HCT116 (cell line): ENCODE measurements at regions not wholly inside any gene's neighbourhood (a gene's known extent, or its start where the extent isn't known, plus 50 kb on each side); places are given as distances from the start of the nearest gene placed in this dataset.

Source experiments
- ATAC-seq: fragments of 200-7000 bp; cut with Tn5 transposase; 2 replicates; pipeline ENCODE4 v1.9.1; 2020; ENCODE audit warnings: mild to moderate bottlenecking, moderate library complexity
- BruUV-seq: library from RNA; stranded (reverse); fragments of 400-500 nt; replicated peaks from 2 replicates; lab custom pipeline; 2021; lab: Mats Ljungman, UMichigan
- CTCF ChIA-PET: fragments of 300-600 bp; sonication (Branson Sonifier 250); formaldehyde crosslinking; loops from one replicate; lab custom pipeline; 2021; ENCODE audit warnings: antibody characterized with exemption; lab: Charles Lee
- POLR2A ChIA-PET: fragments of 300-600, 350-600 bp; sonication (Branson Sonifier 250); formaldehyde crosslinking; loops from one replicate; lab custom pipeline; 2021; ENCODE audit warnings: antibody characterized with exemption; lab: Charles Lee
- RAD21 ChIA-PET, 2 experiments: fragments of 300-600 bp; sonication (Branson Sonifier 250); formaldehyde crosslinking; loops; one replicate each; lab custom pipeline; 2023; ENCODE audit warnings: low total read pairs in 2 of 2; ENCODE audit not compliant: uncharacterized antibody in 2 of 2, unreplicated experiment in 2 of 2, low non-redundant PET in 1 of 2; lab: Charles Lee
- DNase-seq: peaks from one replicate; pipeline ENCODE4 v3.0.0-alpha.2; 2010; ENCODE audit warnings: low read depth, low spot score
- H2AFZ ChIP-seq: fragments of 200-600 bp; shearing (Covaris generic), sonication (generic); 2 replicates; pipeline ENCODE4 v1.6.1; 2017; ENCODE audit warnings: low read depth, mixed run types, mixed read lengths, antibody characterized with exemption, low read length; ENCODE audit not compliant: poor library complexity, severe bottlenecking
- H3K27ac ChIP-seq: 2 replicates; pipeline ENCODE4 v1.5.1; 2012; ENCODE audit warnings: low read depth, low read length
- H3K27me3 ChIP-seq: fragments of 200-600 bp; sonication (generic); 2 replicates; pipeline ENCODE4 v1.6.1; 2016; ENCODE audit warnings: mixed run types, low read length, mixed read lengths; ENCODE audit not compliant: insufficient read depth
- H3K36me3 ChIP-seq, 2 experiments: fragments of 200-500 bp in 1 of 2; fragments of 200-600 bp in 1 of 2; sonication (Bioruptor generic) in 1 of 2; sonication (generic) in 1 of 2; 2 replicates each; pipeline versions ENCODE4 v1.5.1 to v1.6.1; 2014 to 2016; ENCODE audit warnings: low read length in 2 of 2, inconsistent platforms in 1 of 2, mixed read lengths in 1 of 2, mixed run types in 1 of 2; ENCODE audit not compliant: insufficient read depth in 2 of 2, control insufficient read depth in 1 of 2
- H3K4me1 ChIP-seq, 2 experiments: fragments of 200-600 bp in 1 of 2; sonication (generic) in 1 of 2; 2 replicates each; pipeline versions ENCODE4 v1.5.1 to v1.6.1; 2012 to 2017; ENCODE audit warnings: low read length in 2 of 2, inconsistent platforms in 1 of 2, mild to moderate bottlenecking in 1 of 2, mixed read lengths in 1 of 2, mixed run types in 1 of 2, moderate library complexity in 1 of 2; ENCODE audit not compliant: insufficient read depth in 2 of 2, control insufficient read depth in 1 of 2
- H3K4me2 ChIP-seq: fragments of 200-600 bp; sonication (generic); 2 replicates; pipeline ENCODE4 v1.6.1; 2017; ENCODE audit warnings: mixed run types, low read length, mixed read lengths
- H3K4me3 ChIP-seq, 2 experiments: fragments of 200-600 bp in 1 of 2; sonication (generic) in 1 of 2; replicated peaks in 1 of 2; 2 replicates each; pipeline ENCODE4 v1.5.1; 2011 to 2016; ENCODE audit warnings: low read length in 2 of 2, control low read depth in 1 of 2, low read depth in 1 of 2, mild to moderate bottlenecking in 1 of 2, mixed read lengths in 1 of 2, mixed run types in 1 of 2
- H3K79me2 ChIP-seq: fragments of 200-600 bp; sonication (generic); 2 replicates; pipeline ENCODE4 v1.6.1; 2017; ENCODE audit warnings: mild to moderate bottlenecking, mixed run types, low read length, moderate library complexity, mixed read lengths; ENCODE audit not compliant: insufficient read depth
- H3K9ac ChIP-seq: fragments of 200-600 bp; sonication (generic); 2 replicates; pipeline ENCODE4 v1.6.1; 2016; ENCODE audit warnings: low read length, mixed read lengths
- H3K9me2 ChIP-seq: fragments of 200-600 bp; sonication (generic), shearing (Covaris generic); 2 replicates; pipeline ENCODE4 v1.6.1; 2017; ENCODE audit warnings: mixed run types, mild to moderate bottlenecking, moderate library complexity; ENCODE audit not compliant: insufficient read depth
- H3K9me3 ChIP-seq, 2 experiments: fragments of 200-500 bp in 1 of 2; fragments of 200-600 bp in 1 of 2; sonication (Bioruptor generic) in 1 of 2; sonication (generic) in 1 of 2; 2 replicates each; pipeline ENCODE4 v1.6.1; 2014 to 2017; ENCODE audit warnings: low read length in 2 of 2, mixed read lengths in 2 of 2, inconsistent platforms in 1 of 2, low read depth in 1 of 2, mild to moderate bottlenecking in 1 of 2, mixed run types in 1 of 2, moderate library complexity in 1 of 2; ENCODE audit not compliant: control insufficient read depth in 1 of 2, insufficient read depth in 1 of 2
- H4K20me1 ChIP-seq: fragments of 200-600 bp; sonication (generic), shearing (Covaris generic); 2 replicates; pipeline ENCODE4 v1.6.1; 2017; ENCODE audit warnings: mixed run types, mild to moderate bottlenecking, moderate library complexity; ENCODE audit not compliant: insufficient read depth
- ATF3 ChIP-seq: IDR thresholded peaks from 2 replicates; pipeline ENCODE4 v1.6.1; 2012
- CBX3 ChIP-seq: IDR thresholded peaks from 2 replicates; pipeline ENCODE4 v1.6.1; 2012; ENCODE audit warnings: low read depth
- CEBPB ChIP-seq: IDR thresholded peaks from 2 replicates; pipeline ENCODE4 v1.6.1; 2012; ENCODE audit warnings: low read depth
- EGR1 ChIP-seq: IDR thresholded peaks from 2 replicates; pipeline ENCODE4 v1.6.1; 2012; ENCODE audit warnings: low read depth
- ELF1 ChIP-seq: IDR thresholded peaks from 2 replicates; pipeline ENCODE4 v1.6.1; 2012; ENCODE audit warnings: low read depth, borderline replicate concordance
- EZH2 ChIP-seq: fragments of 200-600 bp; sonication (generic); IDR thresholded peaks from 2 replicates; pipeline ENCODE4 v1.6.1; 2017; ENCODE audit warnings: antibody characterized with exemption, mixed run types
- EZH2phosphoT487 ChIP-seq: fragments of 200-600 bp; IDR thresholded peaks from 2 replicates; pipeline ENCODE4 v1.6.1; 2018; ENCODE audit warnings: antibody characterized with exemption, borderline replicate concordance
- MAX ChIP-seq: IDR thresholded peaks from 2 replicates; pipeline ENCODE4 v1.6.1; 2012
- POLR2A ChIP-seq: IDR thresholded peaks from 2 replicates; pipeline ENCODE4 v1.7.0; 2011; ENCODE audit warnings: borderline replicate concordance; ENCODE audit not compliant: insufficient read depth, insufficient read length; ENCODE audit errors: extremely low read depth
- POLR2AphosphoS5 ChIP-seq: IDR thresholded peaks from 2 replicates; pipeline ENCODE4 v1.6.1; 2011; ENCODE audit warnings: mild to moderate bottlenecking, low read depth, low read length, moderate library complexity
- SP1 ChIP-seq: IDR thresholded peaks from 2 replicates; pipeline ENCODE4 v1.6.1; 2012; ENCODE audit warnings: low read depth
- SRF ChIP-seq: IDR thresholded peaks from 2 replicates; pipeline ENCODE4 v1.6.1; 2012; ENCODE audit warnings: low read depth
- TCF7L2 ChIP-seq: IDR thresholded peaks from 2 replicates; pipeline ENCODE4 v1.7.0; 2011; ENCODE audit warnings: borderline replicate concordance, inconsistent platforms; ENCODE audit not compliant: insufficient read depth, insufficient read length; ENCODE audit errors: extremely low read depth
- YY1 ChIP-seq: IDR thresholded peaks from 2 replicates; pipeline ENCODE4 v1.6.1; 2011; ENCODE audit warnings: low read length, low read depth, moderate library complexity, mild to moderate bottlenecking; ENCODE audit not compliant: insufficient replicate concordance; ENCODE audit errors: extremely low read depth
- ZFX ChIP-seq: fragments of 450-650 bp; IDR thresholded peaks from 2 replicates; pipeline ENCODE4 v1.6.1; 2017
- ZNF274 ChIP-seq: fragments of 200-500 bp; sonication (Bioruptor generic); IDR thresholded peaks from 2 replicates; pipeline ENCODE4 v1.6.1; 2014; ENCODE audit warnings: mild to moderate bottlenecking, low read depth, low read length, inconsistent platforms
- intact Hi-C: fragments of 100-400 bp; cut with micrococcal nuclease; formaldehyde crosslinking; loops from 2 replicates; pipeline ENCODE4 v1.10.0; 2022

- no peak overlapping the region for H3K4me3 ChIP-seq
- no peaks in the 10 kb centered on the region for H3K79me2 ChIP-seq
- H3K36me3 ChIP-seq, result no peaks in the 10 kb centered on the region
- H3K27ac ChIP-seq, result no peak overlapping the region
- H3K9me3 ChIP-seq, result no peaks in the 10 kb centered on the region
- no peak overlapping the region for H3K4me2 ChIP-seq
- no peaks in the 10 kb centered on the region for H3K4me1 ChIP-seq
- no peak overlapping the region for H2AFZ ChIP-seq
- POLR2A ChIA-PET, result no interaction called here
- BruUV-seq, result no TSS peak
- no peak overlapping the region for H3K9ac ChIP-seq
- H3K27me3 ChIP-seq, result no peaks in the 10 kb centered on the region
- intact Hi-C loops, result no loop called here
- no peaks in the 10 kb centered on the region for H4K20me1 ChIP-seq
- RAD21 ChIA-PET, result no interaction called here
- DNase-seq (no peak), ATAC-seq (no peak)
- CTCF ChIA-PET, result no interaction called here
- TF ChIP-seq ZNF274, result no peak
- TF ChIP-seq ZFX, result no peak
- TF ChIP-seq ELF1, result no peak
- TF ChIP-seq POLR2AphosphoS5, result no peak
- no peak for TF ChIP-seq TCF7L2
- no peak for TF ChIP-seq EZH2
- TF ChIP-seq SRF, result no peak
- TF ChIP-seq CBX3, result no peak
- no peak for TF ChIP-seq MAX
- TF ChIP-seq SP1, result no peak
- TF ChIP-seq YY1, result no peak
- TF ChIP-seq EGR1, result no peak
- no peak for TF ChIP-seq CEBPB
- no peak for TF ChIP-seq ATF3
- TF ChIP-seq POLR2A, result no peak
- no peak for TF ChIP-seq EZH2phosphoT487
- no peaks in the 10 kb centered on the region for H3K9me2 ChIP-seq
Observed at GRCh38 chr13:31895691-31896090, 135.9 kb upstream of the FRY start.
